HFFc6 (cell line): ENCODE measurements at regions not wholly inside any gene's neighbourhood (a gene's known extent, or its start where the extent isn't known, plus 50 kb on each side); places are given as distances from the start of the nearest gene placed in this dataset.

Source experiments
- DNase-seq: peaks from one replicate; pipeline ENCODE4 v3.0.0-alpha.2; 2018
- H3K27ac Mint-ChIP-seq: 2 replicates; pipeline ENCODE4 v1.8.0; 2020; ENCODE audit warnings: mild to moderate bottlenecking, mixed read lengths
- H3K27me3 Mint-ChIP-seq: 2 replicates; pipeline ENCODE4 v1.8.0; 2021; ENCODE audit warnings: mild to moderate bottlenecking, moderate library complexity, mixed read lengths; ENCODE audit not compliant: insufficient read depth
- H3K36me3 Mint-ChIP-seq: 2 replicates; pipeline ENCODE4 v1.8.0; 2021; ENCODE audit warnings: low read depth, mixed read lengths
- H3K4me1 Mint-ChIP-seq: 2 replicates; pipeline ENCODE4 v1.8.0; 2020; ENCODE audit warnings: low read depth, mixed read lengths
- H3K4me3 Mint-ChIP-seq: 2 replicates; pipeline ENCODE4 v1.8.0; 2020; ENCODE audit warnings: mild to moderate bottlenecking, moderate library complexity, mixed read lengths
- H3K9me3 Mint-ChIP-seq: 2 replicates; pipeline ENCODE4 v1.8.0; 2020; ENCODE audit warnings: mild to moderate bottlenecking, mixed read lengths
- CTCF ChIP-seq: fragments of 200-600 bp; sonication (generic); IDR thresholded peaks from 2 replicates; pipeline ENCODE4 v1.5.0; 2021; ENCODE audit warnings: antibody characterized with exemption, mild to moderate bottlenecking

DNA sequence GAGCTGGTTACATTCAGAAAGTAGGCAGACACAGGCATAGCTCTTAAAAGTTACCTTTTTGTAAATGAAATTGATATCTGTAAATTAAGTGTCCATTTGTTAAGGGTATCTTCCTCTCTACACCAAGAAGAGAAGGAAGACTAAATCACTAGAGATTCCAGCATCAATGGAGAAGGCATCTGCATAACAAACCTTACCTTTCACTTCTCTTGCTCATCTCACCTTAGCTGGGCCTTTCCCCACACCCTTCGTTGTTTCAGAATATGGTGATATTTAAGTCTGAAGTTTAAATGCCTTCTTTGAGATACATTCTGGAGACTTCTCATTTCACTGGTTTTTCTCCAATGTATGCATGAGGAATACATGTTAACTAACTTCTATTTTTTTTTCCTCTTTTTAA lies 54.5 kb upstream of the TGFBR2 start:
- no peak overlapping the region for H3K4me3 Mint-ChIP-seq
- H3K27me3 Mint-ChIP-seq: peaks cover 4% of the 10 kb centered on the region; the same call in 1 of the 2 replicates
- peaks cover 12% of the 10 kb centered on the region for H3K4me1 Mint-ChIP-seq
- peaks cover 11% of the 10 kb centered on the region; the same call in 1 of the 2 replicates for H3K9me3 Mint-ChIP-seq
- no peak for TF ChIP-seq CTCF
- H3K27ac Mint-ChIP-seq: no peak overlapping the region
- H3K36me3 Mint-ChIP-seq: peaks cover 10% of the 10 kb centered on the region; the same call in 1 of the 2 replicates
- DNase-seq: no peak

DNA sequence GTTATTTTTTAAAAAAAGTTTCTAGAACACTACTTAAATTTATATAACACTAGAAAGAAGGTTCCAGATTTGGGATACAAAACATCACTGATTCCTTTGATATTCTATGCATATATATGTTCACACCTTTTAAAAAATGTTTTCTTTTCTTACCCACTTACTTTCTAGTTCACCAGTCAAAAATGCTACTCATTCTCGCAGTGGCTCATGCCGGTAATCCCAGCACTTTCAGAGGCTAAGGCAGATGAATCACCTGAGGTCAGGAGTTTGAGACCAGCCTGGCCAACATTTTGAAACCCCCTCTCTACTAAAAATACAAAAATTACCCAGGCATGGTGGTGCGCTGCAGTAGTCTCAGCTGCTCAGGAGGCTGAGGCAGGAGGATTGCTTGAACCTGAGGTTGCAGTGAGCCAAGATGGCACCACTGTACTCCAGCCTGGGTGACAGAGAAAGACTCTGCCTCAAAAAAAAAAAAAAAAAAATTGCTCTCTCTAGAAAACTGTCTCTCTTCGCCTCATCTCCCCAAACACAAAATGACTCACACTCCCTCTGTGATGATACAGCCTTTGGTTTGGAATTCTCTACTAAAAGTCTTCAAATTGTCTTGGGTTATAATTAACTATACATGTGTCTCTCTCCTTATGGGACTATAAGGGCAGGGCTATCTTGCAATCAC lies 52.6 kb upstream of the TGFBR2 start:
- H3K9me3 Mint-ChIP-seq: peaks cover 2% of the 10 kb centered on the region; the same call in 1 of the 2 replicates
- peaks cover 4% of the 10 kb centered on the region; the same call in 1 of the 2 replicates for H3K27me3 Mint-ChIP-seq
- TF ChIP-seq CTCF: no peak
- H3K4me1 Mint-ChIP-seq: peaks cover 12% of the 10 kb centered on the region
- no peaks in the 10 kb centered on the region for H3K36me3 Mint-ChIP-seq
- H3K4me3 Mint-ChIP-seq: no peak overlapping the region
- peak; percentile 58 for DNase-seq
- H3K27ac Mint-ChIP-seq: peak overlapping the region; percentile 6

- Mint-ChIP-seq H3K4me1 (peaks cover 12% of the 10 kb centered on the region), H3K36me3 (no peaks in the 10 kb centered on the region), H3K27ac (peak overlapping the region; percentile 6), H3K9me3 (no peaks in the 10 kb centered on the region), H3K4me3 (no peak overlapping the region), H3K27me3 (peaks cover 4% of the 10 kb centered on the region; the same call in 1 of the 2 replicates)
- no peak for DNase-seq
- TF ChIP-seq CTCF: no peak
Measured at GRCh38 chr3:30554317-30554690, 52.1 kb upstream of the TGFBR2 start.

- Mint-ChIP-seq H3K27ac (no peak overlapping the region), H3K36me3 (no peaks in the 10 kb centered on the region), H3K4me1 (peaks cover 12% of the 10 kb centered on the region), H3K27me3 (peaks cover 5% of the 10 kb centered on the region), H3K9me3 (no peaks in the 10 kb centered on the region), H3K4me3 (no peak overlapping the region)
- no peak for TF ChIP-seq CTCF
- no peak for DNase-seq
Measured at GRCh38 chr3:30555968-30556367, 50.4 kb upstream of the TGFBR2 start.
